ENCODE measurements at regions not wholly inside any gene's neighbourhood (a gene's known extent, or its start where the extent isn't known, plus 50 kb on each side); places are given as distances from the start of the nearest gene placed in this dataset.

- H3K36me3 ChIP-seq, result no peaks in the 10 kb centered on the region
- peaks cover 0 to 5% of the 10 kb centered on the region in 2 donors for H3K9me3 ChIP-seq
- peak overlapping the region in 1 of 2 donors; percentile 39 for H3K4me3 ChIP-seq
- H3K27ac ChIP-seq, result peak overlapping the region; percentile 84 to 89
- DNase-seq (ENCODE audit: low spot score in 2 of 2), result peak; percentile 14 to 74
- no peaks in the 10 kb centered on the region for H3K27me3 ChIP-seq
- TF ChIP-seq CTCF (IDR thresholded peaks at IDR 0.05), result no peak
- H3K4me1 ChIP-seq, result peaks cover 7 to 17% of the 10 kb centered on the region in 2 donors
- intact Hi-C loops (cut with DNase I), result loop anchor here (5.0 kb wide), 1 partner anchor 40 kb away; no protein-coding TSS in a partner anchor
These were observed 71.0 kb upstream of the CYP1B1 start for GRCh38 chr2:38146907-38147307.

GRCh38 chr2:38146275-38146906 is 70.4 kb upstream of the CYP1B1 start:
- no peak for TF ChIP-seq CTCF (IDR thresholded peaks at IDR 0.05)
- Histone ChIP-seq H3K4me1 (peaks cover 7 to 17% of the 10 kb centered on the region in 2 donors), H3K27ac (peak overlapping the region; percentile 84 to 89), H3K27me3 (no peaks in the 10 kb centered on the region), H3K9me3 (peaks cover 0 to 5% of the 10 kb centered on the region in 2 donors), H3K36me3 (no peaks in the 10 kb centered on the region), H3K4me3 (peak overlapping the region in 1 of 2 donors; percentile 39)
- intact Hi-C loops (cut with DNase I), result loop anchor here (5.0 kb wide), 1 partner anchor 41 kb away; no protein-coding TSS in a partner anchor
- peak; percentile 20 to 72 for DNase-seq (ENCODE audit: low spot score in 2 of 2)

- H3K36me3 ChIP-seq, result no peaks in the 10 kb centered on the region
- TF ChIP-seq CTCF (IDR thresholded peaks at IDR 0.05), result no peak
- no peak overlapping the region for H3K27ac ChIP-seq
- H3K9me3 ChIP-seq, result peaks cover 0 to 5% of the 10 kb centered on the region in 2 donors
- H3K4me1 ChIP-seq, result peaks cover 7 to 17% of the 10 kb centered on the region in 2 donors
- H3K27me3 ChIP-seq, result no peaks in the 10 kb centered on the region
- no peak for DNase-seq (ENCODE audit: low spot score in 2 of 2)
- no peak overlapping the region for H3K4me3 ChIP-seq
- intact Hi-C loops (cut with DNase I), result loop anchor here (5.0 kb wide), 1 partner anchor 42 kb away; no protein-coding TSS in a partner anchor
These were observed 69.3 kb upstream of the CYP1B1 start for GRCh38 chr2:38145236-38145635.

- no peak overlapping the region for H3K4me3 ChIP-seq
- no peak overlapping the region for H3K27ac ChIP-seq
- H3K4me1 ChIP-seq, result peaks cover 7 to 16% of the 10 kb centered on the region in 2 donors
- H3K36me3 ChIP-seq, result no peaks in the 10 kb centered on the region
- intact Hi-C loops (cut with DNase I), result no loop called here
- no peak for DNase-seq (ENCODE audit: low spot score in 2 of 2)
- peaks cover 0 to 5% of the 10 kb centered on the region in 2 donors for H3K9me3 ChIP-seq
- no peaks in the 10 kb centered on the region for H3K27me3 ChIP-seq
- TF ChIP-seq CTCF (IDR thresholded peaks at IDR 0.05), result no peak
These were observed 66.7 kb upstream of the CYP1B1 start for GRCh38 chr2:38142627-38143026.

GRCh38 chr2:38141501-38141900 is 65.5 kb upstream of the CYP1B1 start:
- Histone ChIP-seq H3K4me1 (peaks cover 0 to 6% of the 10 kb centered on the region in 2 donors), H3K27ac (no peak overlapping the region), H3K36me3 (no peaks in the 10 kb centered on the region), H3K9me3 (peaks cover 0 to 5% of the 10 kb centered on the region in 2 donors), H3K27me3 (no peaks in the 10 kb centered on the region), H3K4me3 (no peak overlapping the region)
- no peak for TF ChIP-seq CTCF (IDR thresholded peaks at IDR 0.05)
- intact Hi-C loops (cut with DNase I), result no loop called here
- no peak for DNase-seq (ENCODE audit: low spot score in 2 of 2)

Data from ascending aorta (tissue), 2 donors.